Keratinocyte (primary cell): ENCODE measurements at regions not wholly inside any gene's neighbourhood (a gene's known extent, or its start where the extent isn't known, plus 50 kb on each side); places are given as distances from the start of the nearest gene placed in this dataset.

Source experiments
- DNase-seq: peaks from one replicate; pipeline ENCODE4 v3.0.0-alpha.2; 2011; ENCODE audit warnings: low read depth, missing footprints, low spot score
- FAIRE-seq: peaks from 2 replicates; lab custom pipeline; 2011; peaks lifted over from hg19 to GRCh38; lab: Jason Lieb, UNC
- H2AFZ ChIP-seq: 2 replicates; pipeline ENCODE4 v1.6.0; 2012; ENCODE audit warnings: low read length, control low read depth, inconsistent platforms; ENCODE audit not compliant: control insufficient read depth
- H3K27ac ChIP-seq: 2 replicates; pipeline ENCODE4 v1.5.1; 2011; ENCODE audit warnings: low read length; ENCODE audit not compliant: control insufficient read depth, insufficient read depth
- H3K27me3 ChIP-seq: 3 replicates; pipeline ENCODE4 v1.6.0; 2011; ENCODE audit warnings: low read length; ENCODE audit not compliant: control insufficient read depth, insufficient read depth; ENCODE audit errors: extremely low read depth
- H3K36me3 ChIP-seq, 2 experiments: 2 replicates in 1 of 2; 3 replicates in 1 of 2; pipeline ENCODE4 v1.5.1; 2011; ENCODE audit warnings: low read length in 2 of 2, mild to moderate bottlenecking in 1 of 2; ENCODE audit not compliant: control insufficient read depth in 2 of 2, insufficient read depth in 2 of 2; ENCODE audit errors: extremely low read depth in 1 of 2
- H3K4me1 ChIP-seq: 3 replicates; pipeline ENCODE4 v1.5.1; 2011; ENCODE audit warnings: low read length; ENCODE audit not compliant: control insufficient read depth, insufficient read depth; ENCODE audit errors: extremely low read depth
- H3K4me2 ChIP-seq: 3 replicates; pipeline ENCODE4 v1.6.0; 2011; ENCODE audit warnings: low read depth, low read length; ENCODE audit not compliant: control insufficient read depth, insufficient read depth; ENCODE audit errors: extremely low read depth
- H3K4me3 ChIP-seq, 3 experiments: fragments of 200-600 bp in 1 of 3; sonication (generic) in 1 of 3; 2 replicates in 2 of 3; 3 replicates in 1 of 3; pipeline ENCODE4 v1.5.1; 2011 to 2016; ENCODE audit warnings: low read length in 3 of 3, mild to moderate bottlenecking in 3 of 3, control low read depth in 2 of 3, inconsistent platforms in 1 of 3, low read depth in 1 of 3, mixed read lengths in 1 of 3, mixed run types in 1 of 3, moderate library complexity in 1 of 3; ENCODE audit not compliant: control insufficient read depth in 2 of 3, insufficient read depth in 2 of 3; ENCODE audit errors: extremely low read depth in 1 of 3
- H3K79me2 ChIP-seq: 2 replicates; pipeline ENCODE4 v1.6.0; 2012; ENCODE audit warnings: low read length; ENCODE audit not compliant: control insufficient read depth, insufficient read depth
- H3K9ac ChIP-seq: 3 replicates; pipeline ENCODE4 v1.6.0; 2011; ENCODE audit warnings: low read length; ENCODE audit not compliant: control insufficient read depth, insufficient read depth; ENCODE audit errors: extremely low read depth
- H3K9me1 ChIP-seq: 3 replicates; pipeline ENCODE4 v1.6.0; 2011; ENCODE audit warnings: low read length; ENCODE audit not compliant: control insufficient read depth, insufficient read depth; ENCODE audit errors: extremely low read depth
- H3K9me3 ChIP-seq: 2 replicates; pipeline ENCODE4 v1.5.1; 2012; ENCODE audit warnings: low read depth, low read length; ENCODE audit not compliant: control insufficient read depth
- H4K20me1 ChIP-seq: 3 replicates; pipeline ENCODE4 v1.6.0; 2011; ENCODE audit warnings: low read length; ENCODE audit not compliant: control insufficient read depth, insufficient read depth; ENCODE audit errors: extremely low read depth
- EZH2 ChIP-seq: IDR thresholded peaks from one replicate; pipeline ENCODE4 v1.6.1; 2012; ENCODE audit warnings: inconsistent platforms, mild to moderate bottlenecking, low read length, moderate library complexity
- dilution Hi-C: fragments of 300-500 bp; cut with MboI; formaldehyde crosslinking; loops from one replicate; pipeline ENCODE4 v1.7.0; 2020; ENCODE audit warnings: low sequenced_read_pairs; ENCODE audit not compliant: extremely low pct_ligation_motif_present
- TF ChIP-seq, protein P1 (sequence below), 3 experiments: IDR thresholded peaks in 1 of 3; conservative IDR thresholded peaks in 1 of 3; optimal IDR thresholded peaks in 1 of 3; 2 replicates in 2 of 3; 3 replicates in 1 of 3; pipeline versions ENCODE3 to v1.5.1; 2011; ENCODE audit warnings: low read length in 3 of 3, mild to moderate bottlenecking in 3 of 3, moderate library complexity in 2 of 3, control low read depth in 1 of 3, inconsistent platforms in 1 of 3; ENCODE audit not compliant: insufficient read depth in 2 of 3; ENCODE audit errors: extremely low read depth in 1 of 3

DNA sequence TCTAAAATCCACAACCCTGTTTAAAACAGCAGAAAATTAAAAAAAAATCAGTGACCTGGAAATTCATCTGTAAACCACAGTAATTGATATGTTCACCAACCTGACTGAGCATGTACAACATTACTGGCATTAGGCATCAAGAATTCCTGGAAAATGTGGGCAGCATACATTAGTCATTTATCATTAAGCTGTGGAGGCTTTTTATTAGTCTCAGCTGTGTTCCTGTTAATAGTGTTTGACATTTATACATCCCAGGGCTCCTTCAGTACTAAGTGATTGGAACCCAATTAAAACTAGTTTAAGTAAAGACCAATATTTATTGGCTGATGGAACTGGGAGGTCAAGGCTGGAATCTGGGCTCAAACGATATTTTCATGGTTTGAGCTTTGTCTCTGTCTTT is 227.3 kb upstream of the GIMD1 start:
- no peak for FAIRE-seq
- H3K79me2 ChIP-seq = no peaks in the 10 kb centered on the region
- no peaks in the 10 kb centered on the region for H3K9me3 ChIP-seq
- TF ChIP-seq, protein P1, sequence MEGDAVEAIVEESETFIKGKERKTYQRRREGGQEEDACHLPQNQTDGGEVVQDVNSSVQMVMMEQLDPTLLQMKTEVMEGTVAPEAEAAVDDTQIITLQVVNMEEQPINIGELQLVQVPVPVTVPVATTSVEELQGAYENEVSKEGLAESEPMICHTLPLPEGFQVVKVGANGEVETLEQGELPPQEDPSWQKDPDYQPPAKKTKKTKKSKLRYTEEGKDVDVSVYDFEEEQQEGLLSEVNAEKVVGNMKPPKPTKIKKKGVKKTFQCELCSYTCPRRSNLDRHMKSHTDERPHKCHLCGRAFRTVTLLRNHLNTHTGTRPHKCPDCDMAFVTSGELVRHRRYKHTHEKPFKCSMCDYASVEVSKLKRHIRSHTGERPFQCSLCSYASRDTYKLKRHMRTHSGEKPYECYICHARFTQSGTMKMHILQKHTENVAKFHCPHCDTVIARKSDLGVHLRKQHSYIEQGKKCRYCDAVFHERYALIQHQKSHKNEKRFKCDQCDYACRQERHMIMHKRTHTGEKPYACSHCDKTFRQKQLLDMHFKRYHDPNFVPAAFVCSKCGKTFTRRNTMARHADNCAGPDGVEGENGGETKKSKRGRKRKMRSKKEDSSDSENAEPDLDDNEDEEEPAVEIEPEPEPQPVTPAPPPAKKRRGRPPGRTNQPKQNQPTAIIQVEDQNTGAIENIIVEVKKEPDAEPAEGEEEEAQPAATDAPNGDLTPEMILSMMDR (optimal IDR thresholded peaks at IDR 0.05 in 1 of 3, IDR thresholded peaks at IDR 0.05 in 1 of 3, conservative IDR thresholded peaks at IDR 0.05 in 1 of 3; ENCODE audit: extremely low read depth in 1 of 3, insufficient read depth in 2 of 3, low read length in 3 of 3) = no peak
- TF ChIP-seq EZH2 = no peak
- dilution Hi-C loops = no loop called here
- no peaks in the 10 kb centered on the region for H4K20me1 ChIP-seq
- H3K4me3 ChIP-seq = no peak overlapping the region
- no peak overlapping the region for H2AFZ ChIP-seq
- H3K4me1 ChIP-seq = no peaks in the 10 kb centered on the region
- DNase-seq = no peak
- no peak overlapping the region for H3K27ac ChIP-seq
- no peaks in the 10 kb centered on the region for H3K36me3 ChIP-seq
- H3K4me2 ChIP-seq = no peak overlapping the region
- H3K9me1 ChIP-seq = no peaks in the 10 kb centered on the region
- H3K27me3 ChIP-seq = no peaks in the 10 kb centered on the region
- no peak overlapping the region for H3K9ac ChIP-seq

DNA sequence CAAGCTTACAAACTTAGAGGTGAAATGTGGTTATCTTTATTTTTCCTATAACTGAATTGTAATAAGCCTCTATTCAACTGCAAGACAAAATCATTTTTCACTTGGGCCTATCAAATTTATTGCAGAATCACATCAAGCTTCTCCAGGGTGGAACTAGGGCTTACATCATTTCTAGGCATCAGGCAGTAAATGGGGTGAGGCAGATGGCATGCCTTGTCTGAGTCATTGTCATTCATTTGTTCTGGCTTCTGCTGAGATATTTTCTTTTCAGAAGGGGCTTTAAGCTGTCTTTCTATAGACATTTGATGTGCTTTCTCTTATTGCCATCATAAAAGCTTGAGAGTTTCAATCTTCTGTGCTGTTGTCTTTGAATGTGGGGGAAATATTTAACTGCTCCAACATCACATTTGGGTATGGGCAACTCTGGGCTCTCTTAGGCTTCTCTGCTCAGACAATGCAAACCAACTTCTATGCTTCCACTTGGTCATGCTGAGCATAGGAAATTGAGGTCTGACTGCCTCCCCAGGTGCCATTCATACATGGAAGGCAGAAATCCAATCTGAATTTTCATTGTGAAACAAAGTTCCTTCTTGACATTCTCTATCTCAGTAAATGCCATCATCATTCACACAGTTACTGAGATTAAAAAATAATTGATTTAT is 225.8 kb upstream of the GIMD1 start:
- DNase-seq (no peak), FAIRE-seq (peak; percentile 51)
- H3K4me1 ChIP-seq = no peaks in the 10 kb centered on the region

More for the DNA sequence above, 225.8 kb upstream of the GIMD1 start:
- no peaks in the 10 kb centered on the region for H3K9me1 ChIP-seq
- TF ChIP-seq, protein P1 (optimal IDR thresholded peaks at IDR 0.05 in 1 of 3, IDR thresholded peaks at IDR 0.05 in 1 of 3, conservative IDR thresholded peaks at IDR 0.05 in 1 of 3; ENCODE audit: extremely low read depth in 1 of 3, insufficient read depth in 2 of 3, low read length in 3 of 3) = no peak
- no peak for TF ChIP-seq EZH2
- H3K36me3 ChIP-seq = no peaks in the 10 kb centered on the region
- H2AFZ ChIP-seq = no peak overlapping the region
- H3K79me2 ChIP-seq = no peaks in the 10 kb centered on the region
- H3K4me3 ChIP-seq = no peak overlapping the region
- no peaks in the 10 kb centered on the region for H3K9me3 ChIP-seq
- dilution Hi-C loops = no loop called here
- no peaks in the 10 kb centered on the region for H3K27me3 ChIP-seq
- H3K4me2 ChIP-seq = no peak overlapping the region
- no peaks in the 10 kb centered on the region for H4K20me1 ChIP-seq
- H3K27ac ChIP-seq = no peak overlapping the region
- no peak overlapping the region for H3K9ac ChIP-seq
